ENCODE measurements at regions not wholly inside any gene's neighbourhood (a gene's known extent, or its start where the extent isn't known, plus 50 kb on each side); places are given as distances from the start of the nearest gene placed in this dataset.

DNA sequence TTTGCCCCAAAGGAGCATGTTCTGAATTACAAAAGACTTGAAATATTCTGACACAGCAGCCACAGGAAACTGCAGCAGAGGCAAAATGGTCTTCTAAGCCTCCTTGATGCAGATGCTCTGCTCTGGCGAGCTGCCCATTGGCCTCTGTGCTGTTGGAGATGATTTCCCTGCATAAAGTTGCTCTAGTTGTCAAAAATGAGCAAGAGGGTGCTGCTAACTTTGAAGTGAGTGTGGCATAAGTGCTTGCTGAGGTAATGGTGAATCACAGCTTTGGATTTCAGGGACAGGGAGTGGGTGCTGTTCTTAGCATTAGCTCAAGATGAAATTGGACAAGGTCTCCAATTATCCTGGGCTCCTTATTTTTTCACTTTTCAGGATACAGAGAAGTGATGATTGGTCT is 435.4 kb downstream of the TMEM135 start:
- TF ChIP-seq, protein P1, sequence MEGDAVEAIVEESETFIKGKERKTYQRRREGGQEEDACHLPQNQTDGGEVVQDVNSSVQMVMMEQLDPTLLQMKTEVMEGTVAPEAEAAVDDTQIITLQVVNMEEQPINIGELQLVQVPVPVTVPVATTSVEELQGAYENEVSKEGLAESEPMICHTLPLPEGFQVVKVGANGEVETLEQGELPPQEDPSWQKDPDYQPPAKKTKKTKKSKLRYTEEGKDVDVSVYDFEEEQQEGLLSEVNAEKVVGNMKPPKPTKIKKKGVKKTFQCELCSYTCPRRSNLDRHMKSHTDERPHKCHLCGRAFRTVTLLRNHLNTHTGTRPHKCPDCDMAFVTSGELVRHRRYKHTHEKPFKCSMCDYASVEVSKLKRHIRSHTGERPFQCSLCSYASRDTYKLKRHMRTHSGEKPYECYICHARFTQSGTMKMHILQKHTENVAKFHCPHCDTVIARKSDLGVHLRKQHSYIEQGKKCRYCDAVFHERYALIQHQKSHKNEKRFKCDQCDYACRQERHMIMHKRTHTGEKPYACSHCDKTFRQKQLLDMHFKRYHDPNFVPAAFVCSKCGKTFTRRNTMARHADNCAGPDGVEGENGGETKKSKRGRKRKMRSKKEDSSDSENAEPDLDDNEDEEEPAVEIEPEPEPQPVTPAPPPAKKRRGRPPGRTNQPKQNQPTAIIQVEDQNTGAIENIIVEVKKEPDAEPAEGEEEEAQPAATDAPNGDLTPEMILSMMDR (IDR thresholded peaks at IDR 0.05) = no peak
- no peak for TF ChIP-seq POLR2A (IDR thresholded peaks at IDR 0.05)

Data from Peyer's patch (tissue), 4 donors.